Astrocyte (in vitro differentiated cells and primary cell): ENCODE measurements at regions not wholly inside any gene's neighbourhood (a gene's known extent, or its start where the extent isn't known, plus 50 kb on each side); places are given as distances from the start of the nearest gene placed in this dataset.

Experiments used
- DNase-seq: peaks from one replicate; pipeline ENCODE4 v3.0.0-alpha.2; 2010; ENCODE audit warnings: low read depth
- FAIRE-seq: peaks from 2 replicates; lab custom pipeline; 2011; peaks lifted over from hg19 to GRCh38; lab: Jason Lieb, UNC
- H2AFZ ChIP-seq: 2 replicates; pipeline ENCODE4 v1.6.0; 2012; ENCODE audit warnings: low read depth, low read length, inconsistent platforms
- H3K27ac ChIP-seq: 2 replicates; pipeline ENCODE4 v1.5.1; 2011; ENCODE audit warnings: low read depth, low read length, inconsistent platforms
- H3K27me3 ChIP-seq: 2 replicates; pipeline ENCODE4 v1.6.0; 2011; ENCODE audit warnings: low read length, inconsistent platforms; ENCODE audit not compliant: insufficient read depth
- H3K36me3 ChIP-seq: 2 replicates; pipeline ENCODE4 v1.5.1; 2011; ENCODE audit warnings: low read length, inconsistent platforms; ENCODE audit not compliant: insufficient read depth
- H3K4me1 ChIP-seq: 2 replicates; pipeline ENCODE4 v1.5.1; 2011; ENCODE audit warnings: low read length, inconsistent platforms; ENCODE audit not compliant: insufficient read depth
- H3K4me2 ChIP-seq: 2 replicates; pipeline ENCODE4 v1.6.0; 2012; ENCODE audit warnings: low read length, inconsistent platforms
- H3K4me3 ChIP-seq: 2 replicates; pipeline ENCODE4 v1.5.1; 2011; ENCODE audit warnings: low read depth, mild to moderate bottlenecking, low read length, inconsistent platforms; ENCODE audit not compliant: insufficient read depth
- H3K79me2 ChIP-seq: 2 replicates; pipeline ENCODE4 v1.6.0; 2012; ENCODE audit warnings: mild to moderate bottlenecking, low read length, inconsistent platforms; ENCODE audit not compliant: insufficient read depth
- H3K9ac ChIP-seq: 2 replicates; pipeline ENCODE4 v1.6.0; 2012; ENCODE audit warnings: mild to moderate bottlenecking, low read length, inconsistent platforms
- H3K9me3 ChIP-seq: 2 replicates; pipeline ENCODE4 v1.5.1; 2012; ENCODE audit warnings: low read depth, mild to moderate bottlenecking, low read length, inconsistent platforms; ENCODE audit not compliant: insufficient read depth
- H4K20me1 ChIP-seq: 2 replicates; pipeline ENCODE4 v1.6.0; 2012; ENCODE audit warnings: low read length, inconsistent platforms; ENCODE audit not compliant: insufficient read depth
- H3K27ac Mint-ChIP-seq: one replicate; pipeline ENCODE4 v1.8.0; 2021; ENCODE audit warnings: mild to moderate bottlenecking, mixed read lengths; ENCODE audit not compliant: unreplicated experiment
- H3K27me3 Mint-ChIP-seq: one replicate; pipeline ENCODE4 v1.8.0; 2021; ENCODE audit warnings: low read depth, mixed read lengths; ENCODE audit not compliant: unreplicated experiment
- H3K36me3 Mint-ChIP-seq: one replicate; pipeline ENCODE4 v1.8.0; 2021; ENCODE audit warnings: low read depth, mixed read lengths; ENCODE audit not compliant: unreplicated experiment
- H3K4me1 Mint-ChIP-seq: one replicate; pipeline ENCODE4 v1.8.0; 2021; ENCODE audit warnings: low read depth, mixed read lengths; ENCODE audit not compliant: unreplicated experiment
- H3K4me3 Mint-ChIP-seq: one replicate; pipeline ENCODE4 v1.8.0; 2021; ENCODE audit warnings: mild to moderate bottlenecking, moderate library complexity, mixed read lengths; ENCODE audit not compliant: unreplicated experiment
- H3K9me3 Mint-ChIP-seq: one replicate; pipeline ENCODE4 v1.8.0; 2021; ENCODE audit warnings: mild to moderate bottlenecking, mixed read lengths; ENCODE audit not compliant: unreplicated experiment
- EZH2 ChIP-seq: IDR thresholded peaks from 2 replicates; pipeline ENCODE4 v1.6.1; 2012; ENCODE audit warnings: mild to moderate bottlenecking, low read length, inconsistent platforms; ENCODE audit not compliant: insufficient read depth
- TF ChIP-seq, protein P1 (sequence below): IDR thresholded peaks from 2 replicates; pipeline ENCODE4 v1.5.1; 2011; ENCODE audit warnings: low read depth, mild to moderate bottlenecking, inconsistent platforms, low read length, moderate library complexity; ENCODE audit not compliant: insufficient read depth

DNA sequence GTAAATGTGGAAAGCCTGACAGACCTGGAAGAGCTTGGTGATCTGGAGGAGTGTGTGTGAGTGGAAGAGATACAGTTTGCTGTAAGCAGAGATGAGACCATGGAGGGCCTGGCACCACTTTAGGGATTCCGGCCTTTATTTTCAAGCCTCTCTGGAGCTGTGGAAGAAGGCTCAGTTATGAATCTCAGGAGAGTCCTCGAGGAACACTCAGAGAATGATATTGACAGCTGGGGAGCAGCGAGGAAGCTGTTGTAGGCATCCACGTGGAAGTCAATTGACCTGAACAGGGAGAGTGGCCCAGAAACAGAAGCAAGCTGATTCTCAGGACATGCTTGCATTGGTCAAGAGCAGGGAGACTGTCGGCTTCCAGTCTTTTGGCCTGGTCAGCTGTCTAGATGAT lies 108.4 kb upstream of the FOXQ1 start:
- Mint-ChIP-seq H3K27me3 (peaks cover 30% of the 10 kb centered on the region), H3K9me3 (peaks cover 9% of the 10 kb centered on the region)
- H3K9me3 ChIP-seq, result no peaks in the 10 kb centered on the region

DNA sequence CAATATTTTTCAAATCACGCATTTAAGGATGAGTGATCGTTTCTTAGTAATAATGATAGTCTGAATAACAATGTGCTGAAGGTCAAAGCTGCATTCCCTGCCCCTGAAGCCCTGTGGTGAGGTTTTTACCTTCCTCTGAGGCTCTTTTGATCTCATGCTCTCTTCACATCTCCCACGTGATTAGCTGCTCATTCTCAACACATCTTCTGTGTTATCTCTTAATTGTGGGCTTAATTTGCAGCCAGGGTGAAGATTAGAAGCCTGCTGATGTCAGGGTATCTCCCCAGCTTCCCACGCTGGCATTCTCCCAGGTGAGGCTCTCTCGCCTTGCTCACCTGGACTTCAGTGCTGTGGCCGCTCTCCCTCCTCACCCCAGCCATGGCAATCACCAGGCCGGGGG lies 109.7 kb upstream of the FOXQ1 start:
- no peak for FAIRE-seq
- peaks cover 4% of the 10 kb centered on the region for H3K9me3 Mint-ChIP-seq

More for the DNA sequence above, 108.4 kb upstream of the FOXQ1 start:
- no peak overlapping the region for H2AFZ ChIP-seq
- DNase-seq (no peak), FAIRE-seq (no peak)
- H3K79me2 ChIP-seq, result no peaks in the 10 kb centered on the region
- H3K4me3 ChIP-seq, result no peak overlapping the region
- Mint-ChIP-seq H3K36me3 (no peaks in the 10 kb centered on the region), H3K4me3 (no peak overlapping the region), H3K27ac (no peak overlapping the region), H3K4me1 (peaks cover 10% of the 10 kb centered on the region)
- no peak overlapping the region for H3K9ac ChIP-seq
- no peaks in the 10 kb centered on the region for H3K27me3 ChIP-seq
- no peak overlapping the region for H3K27ac ChIP-seq
- no peaks in the 10 kb centered on the region for H4K20me1 ChIP-seq
- TF ChIP-seq, protein P1, sequence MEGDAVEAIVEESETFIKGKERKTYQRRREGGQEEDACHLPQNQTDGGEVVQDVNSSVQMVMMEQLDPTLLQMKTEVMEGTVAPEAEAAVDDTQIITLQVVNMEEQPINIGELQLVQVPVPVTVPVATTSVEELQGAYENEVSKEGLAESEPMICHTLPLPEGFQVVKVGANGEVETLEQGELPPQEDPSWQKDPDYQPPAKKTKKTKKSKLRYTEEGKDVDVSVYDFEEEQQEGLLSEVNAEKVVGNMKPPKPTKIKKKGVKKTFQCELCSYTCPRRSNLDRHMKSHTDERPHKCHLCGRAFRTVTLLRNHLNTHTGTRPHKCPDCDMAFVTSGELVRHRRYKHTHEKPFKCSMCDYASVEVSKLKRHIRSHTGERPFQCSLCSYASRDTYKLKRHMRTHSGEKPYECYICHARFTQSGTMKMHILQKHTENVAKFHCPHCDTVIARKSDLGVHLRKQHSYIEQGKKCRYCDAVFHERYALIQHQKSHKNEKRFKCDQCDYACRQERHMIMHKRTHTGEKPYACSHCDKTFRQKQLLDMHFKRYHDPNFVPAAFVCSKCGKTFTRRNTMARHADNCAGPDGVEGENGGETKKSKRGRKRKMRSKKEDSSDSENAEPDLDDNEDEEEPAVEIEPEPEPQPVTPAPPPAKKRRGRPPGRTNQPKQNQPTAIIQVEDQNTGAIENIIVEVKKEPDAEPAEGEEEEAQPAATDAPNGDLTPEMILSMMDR, result no peak
- no peak for TF ChIP-seq EZH2
- no peaks in the 10 kb centered on the region for H3K4me1 ChIP-seq
- no peak overlapping the region for H3K4me2 ChIP-seq
- no peaks in the 10 kb centered on the region for H3K36me3 ChIP-seq

More for the DNA sequence above, 109.7 kb upstream of the FOXQ1 start:
- Histone ChIP-seq H3K27me3 (no peaks in the 10 kb centered on the region), H3K4me3 (no peak overlapping the region), H3K9ac (no peak overlapping the region), H3K9me3 (no peaks in the 10 kb centered on the region), H3K4me1 (no peaks in the 10 kb centered on the region), H3K79me2 (no peaks in the 10 kb centered on the region), H2AFZ (no peak overlapping the region), H4K20me1 (no peaks in the 10 kb centered on the region), H3K4me2 (no peak overlapping the region), H3K36me3 (no peaks in the 10 kb centered on the region), H3K27ac (no peak overlapping the region)
- no peak overlapping the region for H3K27ac Mint-ChIP-seq
- no peaks in the 10 kb centered on the region for H3K36me3 Mint-ChIP-seq
- TF ChIP-seq, protein P1, result no peak
- TF ChIP-seq EZH2, result no peak
- H3K4me1 Mint-ChIP-seq, result peaks cover 10% of the 10 kb centered on the region
- peaks cover 33% of the 10 kb centered on the region for H3K27me3 Mint-ChIP-seq
- H3K4me3 Mint-ChIP-seq, result no peak overlapping the region
- no peak for DNase-seq
